GM06990 (cell line): ENCODE measurements at regions not wholly inside any gene's neighbourhood (a gene's known extent, or its start where the extent isn't known, plus 50 kb on each side); places are given as distances from the start of the nearest gene placed in this dataset.

Experiments
- DNase-seq: peaks from one replicate; pipeline ENCODE4 v3.0.0-alpha.2; 2011; ENCODE audit not compliant: insufficient read length; ENCODE audit errors: extremely low read depth
- H3K27me3 ChIP-seq: replicated peaks from 2 replicates; pipeline ENCODE4 v1.6.0; 2011; ENCODE audit warnings: low read length; ENCODE audit not compliant: control insufficient read depth, insufficient read depth
- H3K36me3 ChIP-seq: 2 replicates; pipeline ENCODE4 v1.5.1; 2011; ENCODE audit warnings: low read length; ENCODE audit not compliant: control insufficient read depth, insufficient read depth
- H3K4me3 ChIP-seq: replicated peaks from 2 replicates; pipeline ENCODE4 v1.5.1; 2011; ENCODE audit warnings: low read depth, mild to moderate bottlenecking, control low read depth, low read length
- CTCF ChIP-seq: IDR thresholded peaks from 2 replicates; pipeline ENCODE4 v1.5.1; 2011; ENCODE audit warnings: low read length, control low read depth, mild to moderate bottlenecking, inconsistent platforms; ENCODE audit not compliant: insufficient read depth, poor library complexity, severe bottlenecking

- no peak for TF ChIP-seq CTCF
- H3K4me3 ChIP-seq: no peak overlapping the region
- no peaks in the 10 kb centered on the region; the same call in 1 of the 2 replicates for H3K27me3 ChIP-seq
- DNase-seq: no peak
- no peaks in the 10 kb centered on the region for H3K36me3 ChIP-seq
These were observed 337.9 kb downstream of the CD83 start for GRCh38 chr6:14455427-14455826.

GRCh38 chr6:14455876-14456648, 338.5 kb downstream of the CD83 start:
- H3K36me3 ChIP-seq: no peaks in the 10 kb centered on the region
- no peak for TF ChIP-seq CTCF
- H3K4me3 ChIP-seq: no peak overlapping the region
- DNase-seq: no peak
- no peaks in the 10 kb centered on the region; the same call in 1 of the 2 replicates for H3K27me3 ChIP-seq

- TF ChIP-seq CTCF: no peak
- no peak for DNase-seq
- Histone ChIP-seq H3K27me3 (no peaks in the 10 kb centered on the region; the same call in 1 of the 2 replicates), H3K36me3 (no peaks in the 10 kb centered on the region), H3K4me3 (no peak overlapping the region)
These were observed 339.4 kb downstream of the CD83 start for GRCh38 chr6:14456941-14457340.

GRCh38 chr6:14458669-14459266, 341.2 kb downstream of the CD83 start:
- H3K27me3 ChIP-seq: no peaks in the 10 kb centered on the region; the same call in 1 of the 2 replicates
- H3K36me3 ChIP-seq: no peaks in the 10 kb centered on the region
- no peak for DNase-seq
- H3K4me3 ChIP-seq: no peak overlapping the region
- no peak for TF ChIP-seq CTCF

- no peak for TF ChIP-seq CTCF
- Histone ChIP-seq H3K27me3 (no peaks in the 10 kb centered on the region; the same call in 1 of the 2 replicates), H3K36me3 (no peaks in the 10 kb centered on the region), H3K4me3 (no peak overlapping the region)
- DNase-seq: no peak
These were observed 341.7 kb downstream of the CD83 start for GRCh38 chr6:14459315-14459714.
